ENCODE measurements at regions not wholly inside any gene's neighbourhood (a gene's known extent, or its start where the extent isn't known, plus 50 kb on each side); places are given as distances from the start of the nearest gene placed in this dataset.
"Not testable (repeated sequence)": the region's sequence is repeated elsewhere in the genome, so short reads cannot be mapped to it uniquely, and the experiment has no call there.

DNA sequence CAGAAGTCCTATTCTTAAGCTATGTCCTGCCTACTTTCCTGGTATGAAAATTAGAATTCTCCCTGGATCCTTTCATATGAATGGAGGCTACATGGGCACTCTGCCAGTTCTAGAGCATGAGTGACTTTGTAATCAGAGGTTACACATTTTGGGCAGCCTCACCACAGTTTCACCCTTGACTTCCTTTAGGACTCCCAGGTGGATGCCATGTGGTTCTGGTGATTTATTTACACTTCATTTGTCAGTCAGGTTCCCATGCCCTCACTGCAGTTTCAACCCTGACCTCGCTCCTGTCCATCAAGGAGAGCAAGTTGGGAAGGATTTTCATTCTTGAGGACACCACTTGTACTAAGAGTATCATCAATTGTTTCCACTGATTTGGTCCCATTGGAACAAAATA lies 344.4 kb upstream of the FRG2C start:
- peaks cover 25% of the 10 kb centered on the region for H3K27me3 ChIP-seq (ENCODE audit: insufficient read depth, low read length)
- intact Hi-C loops (cut with micrococcal nuclease); ATAC-seq; H3K4me2 ChIP-seq (ENCODE audit: low read length); H3K9me3 ChIP-seq (ENCODE audit: control insufficient read depth in 1 of 2, insufficient read depth in 1 of 2, low read depth in 1 of 2, low read length in 2 of 2); BruUV-seq (replicated peaks); H3K9me2 ChIP-seq (ENCODE audit: insufficient read depth); DNase-seq (ENCODE audit: low read depth, low spot score); H3K4me3 ChIP-seq (replicated peaks in 1 of 2; ENCODE audit: low read depth in 1 of 2, low read length in 2 of 2); RAD21 ChIA-PET (ENCODE audit: low non-redundant PET in 1 of 2, low total read pairs in 2 of 2, uncharacterized antibody in 2 of 2, unreplicated experiment in 2 of 2); H4K20me1 ChIP-seq (ENCODE audit: insufficient read depth); H3K27ac ChIP-seq (ENCODE audit: low read depth, low read length); CTCF ChIA-PET; H3K79me2 ChIP-seq (ENCODE audit: insufficient read depth, low read length); H3K36me3 ChIP-seq (ENCODE audit: control insufficient read depth in 1 of 2, insufficient read depth in 2 of 2, low read length in 2 of 2); POLR2A ChIA-PET; H3K9ac ChIP-seq (ENCODE audit: low read length); H3K4me1 ChIP-seq (ENCODE audit: control insufficient read depth in 1 of 2, insufficient read depth in 2 of 2, low read length in 2 of 2); H2AFZ ChIP-seq (ENCODE audit: low read depth, low read length, poor library complexity, severe bottlenecking): not testable (repeated sequence)

DNA sequence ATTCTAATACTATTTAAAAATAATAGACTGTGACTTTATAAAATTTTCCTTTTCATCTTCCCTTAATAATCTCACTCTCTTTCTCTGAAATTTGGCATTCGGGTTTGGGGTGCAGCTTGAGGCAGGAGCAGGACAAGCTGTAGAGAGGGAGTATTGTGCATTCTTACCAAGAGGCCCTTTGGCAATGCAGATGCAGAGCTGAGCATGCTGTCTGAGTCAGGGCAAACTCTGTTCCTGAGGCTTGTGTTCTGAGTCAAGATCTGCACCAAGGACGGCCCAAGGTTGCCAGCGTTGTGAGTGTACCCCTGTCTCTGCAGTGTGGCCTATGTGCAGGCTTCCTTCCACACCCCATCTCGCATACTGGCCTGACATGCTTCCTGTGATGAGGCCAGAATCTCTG lies 343.8 kb upstream of the FRG2C start:
- ChIA-PET POLR2A (no interaction called here), RAD21 (ENCODE audit: low non-redundant PET in 1 of 2, low total read pairs in 2 of 2, uncharacterized antibody in 2 of 2, unreplicated experiment in 2 of 2) (no interaction called here), CTCF (no interaction called here)
- Histone ChIP-seq H3K27ac (ENCODE audit: low read depth, low read length) (no peak overlapping the region), H4K20me1 (ENCODE audit: insufficient read depth) (no peaks in the 10 kb centered on the region), H3K4me3 (replicated peaks in 1 of 2; ENCODE audit: low read depth in 1 of 2, low read length in 2 of 2) (no peak overlapping the region), H3K4me1 (ENCODE audit: control insufficient read depth in 1 of 2, insufficient read depth in 2 of 2, low read length in 2 of 2) (no peaks in the 10 kb centered on the region), H3K27me3 (ENCODE audit: insufficient read depth, low read length) (peaks cover 20% of the 10 kb centered on the region), H3K9me3 (ENCODE audit: control insufficient read depth in 1 of 2, insufficient read depth in 1 of 2, low read depth in 1 of 2, low read length in 2 of 2) (no peaks in the 10 kb centered on the region), H3K9ac (ENCODE audit: low read length) (no peak overlapping the region), H3K79me2 (ENCODE audit: insufficient read depth, low read length) (no peaks in the 10 kb centered on the region), H2AFZ (ENCODE audit: low read depth, low read length, poor library complexity, severe bottlenecking) (no peak overlapping the region), H3K4me2 (ENCODE audit: low read length) (no peak overlapping the region), H3K36me3 (ENCODE audit: control insufficient read depth in 1 of 2, insufficient read depth in 2 of 2, low read length in 2 of 2) (no peaks in the 10 kb centered on the region), H3K9me2 (ENCODE audit: insufficient read depth) (no peaks in the 10 kb centered on the region)
- ATAC-seq (no peak), DNase-seq (ENCODE audit: low read depth, low spot score) (no peak)
- intact Hi-C loops (cut with micrococcal nuclease) = no loop called here
- no TSS peak for BruUV-seq (replicated peaks)
- no peak for TF ChIP-seq CBX3 (IDR thresholded peaks at IDR 0.05; ENCODE audit: low read depth)
- TF ChIP-seq, protein P1, sequence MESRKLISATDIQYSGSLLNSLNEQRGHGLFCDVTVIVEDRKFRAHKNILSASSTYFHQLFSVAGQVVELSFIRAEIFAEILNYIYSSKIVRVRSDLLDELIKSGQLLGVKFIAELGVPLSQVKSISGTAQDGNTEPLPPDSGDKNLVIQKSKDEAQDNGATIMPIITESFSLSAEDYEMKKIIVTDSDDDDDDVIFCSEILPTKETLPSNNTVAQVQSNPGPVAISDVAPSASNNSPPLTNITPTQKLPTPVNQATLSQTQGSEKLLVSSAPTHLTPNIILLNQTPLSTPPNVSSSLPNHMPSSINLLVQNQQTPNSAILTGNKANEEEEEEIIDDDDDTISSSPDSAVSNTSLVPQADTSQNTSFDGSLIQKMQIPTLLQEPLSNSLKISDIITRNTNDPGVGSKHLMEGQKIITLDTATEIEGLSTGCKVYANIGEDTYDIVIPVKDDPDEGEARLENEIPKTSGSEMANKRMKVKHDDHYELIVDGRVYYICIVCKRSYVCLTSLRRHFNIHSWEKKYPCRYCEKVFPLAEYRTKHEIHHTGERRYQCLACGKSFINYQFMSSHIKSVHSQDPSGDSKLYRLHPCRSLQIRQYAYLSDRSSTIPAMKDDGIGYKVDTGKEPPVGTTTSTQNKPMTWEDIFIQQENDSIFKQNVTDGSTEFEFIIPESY (IDR thresholded peaks at IDR 0.05; ENCODE audit: extremely low read depth, insufficient replicate concordance, low read length) = no peak
- no peak for TF ChIP-seq ZFX (IDR thresholded peaks at IDR 0.05)
- TF ChIP-seq TCF7L2 (IDR thresholded peaks at IDR 0.05; ENCODE audit: borderline replicate concordance, extremely low read depth, insufficient read depth, insufficient read length) = no peak
- TF ChIP-seq, protein P2, sequence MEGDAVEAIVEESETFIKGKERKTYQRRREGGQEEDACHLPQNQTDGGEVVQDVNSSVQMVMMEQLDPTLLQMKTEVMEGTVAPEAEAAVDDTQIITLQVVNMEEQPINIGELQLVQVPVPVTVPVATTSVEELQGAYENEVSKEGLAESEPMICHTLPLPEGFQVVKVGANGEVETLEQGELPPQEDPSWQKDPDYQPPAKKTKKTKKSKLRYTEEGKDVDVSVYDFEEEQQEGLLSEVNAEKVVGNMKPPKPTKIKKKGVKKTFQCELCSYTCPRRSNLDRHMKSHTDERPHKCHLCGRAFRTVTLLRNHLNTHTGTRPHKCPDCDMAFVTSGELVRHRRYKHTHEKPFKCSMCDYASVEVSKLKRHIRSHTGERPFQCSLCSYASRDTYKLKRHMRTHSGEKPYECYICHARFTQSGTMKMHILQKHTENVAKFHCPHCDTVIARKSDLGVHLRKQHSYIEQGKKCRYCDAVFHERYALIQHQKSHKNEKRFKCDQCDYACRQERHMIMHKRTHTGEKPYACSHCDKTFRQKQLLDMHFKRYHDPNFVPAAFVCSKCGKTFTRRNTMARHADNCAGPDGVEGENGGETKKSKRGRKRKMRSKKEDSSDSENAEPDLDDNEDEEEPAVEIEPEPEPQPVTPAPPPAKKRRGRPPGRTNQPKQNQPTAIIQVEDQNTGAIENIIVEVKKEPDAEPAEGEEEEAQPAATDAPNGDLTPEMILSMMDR (IDR thresholded peaks at IDR 0.05 in 2 of 3, conservative IDR thresholded peaks at IDR 0.05 in 1 of 3; ENCODE audit: borderline replicate concordance in 1 of 3, insufficient read depth in 1 of 3, low read depth in 2 of 3, low read length in 2 of 3) = no peak
- no peak for TF ChIP-seq ELF1 (IDR thresholded peaks at IDR 0.05; ENCODE audit: borderline replicate concordance, low read depth)
- no peak for TF ChIP-seq SIN3A (IDR thresholded peaks at IDR 0.05; ENCODE audit: low read depth)
- TF ChIP-seq YY1 (IDR thresholded peaks at IDR 0.05; ENCODE audit: extremely low read depth, insufficient replicate concordance, low read depth, low read length) = no peak
- TF ChIP-seq POLR2AphosphoS5 (IDR thresholded peaks at IDR 0.05; ENCODE audit: low read depth, low read length) = no peak
- TF ChIP-seq RAD21 (IDR thresholded peaks at IDR 0.05; ENCODE audit: low read depth) = no peak
- TF ChIP-seq EZH2phosphoT487 (IDR thresholded peaks at IDR 0.05; ENCODE audit: borderline replicate concordance) = no peak
- TF ChIP-seq JUND (IDR thresholded peaks at IDR 0.05) = no peak
- TF ChIP-seq ZNF274 (IDR thresholded peaks at IDR 0.05; ENCODE audit: low read depth, low read length) = no peak
- TF ChIP-seq FOSL1 (IDR thresholded peaks at IDR 0.05; ENCODE audit: low read depth) = no peak

All from HCT116 (cell line).